Spleen (tissue), 7 donors: ENCODE measurements at regions not wholly inside any gene's neighbourhood (a gene's known extent, or its start where the extent isn't known, plus 50 kb on each side); places are given as distances from the start of the nearest gene placed in this dataset.

Source experiments
- POLR2A ChIP-seq, 3 donors: fragments of 450-650 bp; IDR thresholded peaks; one replicate each; pipeline ENCODE4 v1.5.1; 2017; ENCODE audit warnings: antibody characterized with exemption in 3 of 3, mild to moderate bottlenecking in 1 of 3
- POLR2AphosphoS5 ChIP-seq, 3 donors: sonication (generic); formaldehyde crosslinking; IDR thresholded peaks; one replicate each; pipeline ENCODE4 v1.5.1; 2017; ENCODE audit warnings: antibody characterized with exemption in 3 of 3
- TF ChIP-seq, protein P1 (sequence below), 11 experiments: fragments of 200-600 bp in 7 of 11; fragments of 450-650 bp in 4 of 11; sonication (generic) in 4 of 11; IDR thresholded peaks in 8 of 11; conservative IDR thresholded peaks in 3 of 11; 1 replicate in 7 of 11; 2 replicates in 4 of 11; pipeline versions ENCODE4 v1.4.0 to v1.8.0; 2016 to 2021; ENCODE audit warnings: antibody characterized with exemption in 11 of 11, inconsistent platforms in 4 of 11, mild to moderate bottlenecking in 1 of 11
- donor health status: DM: no; HTN: no; CAD: no; lungs with moderate emphysema.
- donor health status: DM: no; HTN: no; CAD: no.
- donor health status: DM: no; HTN: no; CAD: no.

DNA sequence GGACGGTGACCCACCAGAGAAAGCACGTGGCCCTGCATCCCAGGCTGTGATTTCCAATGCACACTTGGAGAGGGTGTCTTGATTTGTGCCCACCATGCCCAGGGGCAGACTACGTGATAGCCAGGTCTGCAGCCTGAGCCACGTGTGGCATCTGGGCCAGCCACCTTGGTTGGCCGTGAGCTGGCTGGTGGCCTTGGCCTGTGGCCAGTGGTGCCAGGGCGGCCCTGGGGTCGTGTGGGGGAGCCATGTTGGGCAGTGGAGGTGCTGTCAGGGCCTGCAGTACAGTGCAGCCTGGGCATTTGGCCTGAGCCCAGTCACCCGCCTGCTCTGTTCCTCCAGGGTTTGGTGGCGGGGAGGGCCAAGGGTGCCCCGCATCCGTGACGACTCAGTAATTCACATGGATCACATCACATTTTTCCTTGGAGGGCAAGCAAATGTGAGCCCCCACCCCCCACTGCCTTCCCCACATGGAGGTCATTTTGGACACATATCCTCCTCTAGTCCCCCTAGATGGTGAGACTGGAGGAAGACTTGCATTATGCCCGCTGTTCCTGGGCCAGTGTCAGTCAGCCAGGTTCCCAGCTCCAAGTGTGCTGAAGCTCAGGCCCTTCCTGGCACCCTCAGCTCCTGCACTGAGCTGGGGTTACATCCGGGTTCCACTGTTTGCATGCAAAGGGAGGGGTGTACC, 201.4 kb downstream of the UBE3A start:
- TF ChIP-seq POLR2A (IDR thresholded peaks at IDR 0.05) (no peak), POLR2AphosphoS5 (IDR thresholded peaks at IDR 0.05) (no peak)
- TF ChIP-seq, protein P1, sequence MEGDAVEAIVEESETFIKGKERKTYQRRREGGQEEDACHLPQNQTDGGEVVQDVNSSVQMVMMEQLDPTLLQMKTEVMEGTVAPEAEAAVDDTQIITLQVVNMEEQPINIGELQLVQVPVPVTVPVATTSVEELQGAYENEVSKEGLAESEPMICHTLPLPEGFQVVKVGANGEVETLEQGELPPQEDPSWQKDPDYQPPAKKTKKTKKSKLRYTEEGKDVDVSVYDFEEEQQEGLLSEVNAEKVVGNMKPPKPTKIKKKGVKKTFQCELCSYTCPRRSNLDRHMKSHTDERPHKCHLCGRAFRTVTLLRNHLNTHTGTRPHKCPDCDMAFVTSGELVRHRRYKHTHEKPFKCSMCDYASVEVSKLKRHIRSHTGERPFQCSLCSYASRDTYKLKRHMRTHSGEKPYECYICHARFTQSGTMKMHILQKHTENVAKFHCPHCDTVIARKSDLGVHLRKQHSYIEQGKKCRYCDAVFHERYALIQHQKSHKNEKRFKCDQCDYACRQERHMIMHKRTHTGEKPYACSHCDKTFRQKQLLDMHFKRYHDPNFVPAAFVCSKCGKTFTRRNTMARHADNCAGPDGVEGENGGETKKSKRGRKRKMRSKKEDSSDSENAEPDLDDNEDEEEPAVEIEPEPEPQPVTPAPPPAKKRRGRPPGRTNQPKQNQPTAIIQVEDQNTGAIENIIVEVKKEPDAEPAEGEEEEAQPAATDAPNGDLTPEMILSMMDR (IDR thresholded peaks at IDR 0.05 in 8 of 11, conservative IDR thresholded peaks at IDR 0.05 in 3 of 11): no peak
